OCI-LY1 (cell line): ENCODE measurements at regions not wholly inside any gene's neighbourhood (a gene's known extent, or its start where the extent isn't known, plus 50 kb on each side); places are given as distances from the start of the nearest gene placed in this dataset.

Source experiments
- H2AFZ ChIP-seq: fragments of 200-600 bp; sonication (generic), shearing (Covaris generic); 2 replicates; pipeline ENCODE4 v1.6.0; 2014; ENCODE audit warnings: antibody characterized with exemption, mild to moderate bottlenecking, low read length
- H3F3A ChIP-seq: fragments of 200-600 bp; sonication (generic), shearing (Covaris generic); 2 replicates; pipeline ENCODE4 v1.6.0; 2014; ENCODE audit warnings: mild to moderate bottlenecking, antibody characterized with exemption, low read length, moderate library complexity; ENCODE audit not compliant: insufficient read depth
- H3K27ac ChIP-seq: fragments of 200-600 bp; sonication (generic); 2 replicates; pipeline ENCODE4 v1.5.1; 2014; ENCODE audit warnings: low read length, mixed run types, mild to moderate bottlenecking, low read depth; ENCODE audit not compliant: poor library complexity, severe bottlenecking
- H3K27me3 ChIP-seq: fragments of 200-600 bp; sonication (generic); 2 replicates; pipeline ENCODE4 v1.6.0; 2014; ENCODE audit warnings: antibody characterized with exemption, mild to moderate bottlenecking, low read length, moderate library complexity; ENCODE audit not compliant: insufficient read depth
- H3K36me3 ChIP-seq: fragments of 200-600 bp; sonication (generic); 2 replicates; pipeline ENCODE4 v1.6.1; 2014; ENCODE audit warnings: mild to moderate bottlenecking, antibody characterized with exemption, low read length, moderate library complexity, mixed read lengths; ENCODE audit not compliant: insufficient read depth
- H3K4me1 ChIP-seq: fragments of 200-600 bp; sonication (generic); 2 replicates; pipeline ENCODE4 v1.5.1; 2014; ENCODE audit warnings: mild to moderate bottlenecking, low read length, moderate library complexity; ENCODE audit not compliant: insufficient read depth, severe bottlenecking
- H3K4me2 ChIP-seq: fragments of 200-600 bp; sonication (generic), shearing (Covaris generic); 2 replicates; pipeline ENCODE4 v1.6.1; 2014; ENCODE audit warnings: low read length
- H3K4me3 ChIP-seq: fragments of 200-600 bp; sonication (generic); 2 replicates; pipeline ENCODE4 v1.5.1; 2014; ENCODE audit warnings: low read length, low read depth, mild to moderate bottlenecking, mixed read lengths; ENCODE audit not compliant: poor library complexity, severe bottlenecking
- H3K79me2 ChIP-seq: fragments of 200-600 bp; shearing (Covaris generic); 2 replicates; pipeline ENCODE4 v1.6.1; 2016; ENCODE audit warnings: mixed run types, low read length, mixed read lengths; ENCODE audit not compliant: insufficient read depth
- H3K9ac ChIP-seq: fragments of 200-600 bp; sonication (generic), shearing (Covaris generic); 2 replicates; pipeline ENCODE4 v1.6.1; 2014; ENCODE audit warnings: mild to moderate bottlenecking, low read length, mixed read lengths
- H3K9me2 ChIP-seq: fragments of 200-600 bp; sonication (generic), shearing (Covaris generic); 2 replicates; pipeline ENCODE4 v1.6.1; 2014; ENCODE audit warnings: low read depth, mild to moderate bottlenecking, low read length, mixed read lengths
- H3K9me3 ChIP-seq: fragments of 200-600 bp; shearing (Covaris generic); 2 replicates; pipeline ENCODE4 v1.6.1; 2014; ENCODE audit warnings: low read length, mixed read lengths
- H4K20me1 ChIP-seq: fragments of 200-600 bp; sonication (generic), shearing (Covaris generic); 2 replicates; pipeline ENCODE4 v1.6.0; 2016; ENCODE audit warnings: mild to moderate bottlenecking, low read length; ENCODE audit not compliant: insufficient read depth
- CTCF ChIP-seq: fragments of 200-600 bp; sonication (generic), shearing (Covaris generic); IDR thresholded peaks from 2 replicates; pipeline ENCODE4 v1.5.1; 2017; ENCODE audit warnings: mild to moderate bottlenecking, antibody characterized with exemption, low read length, moderate library complexity, mixed read lengths
- EZH2 ChIP-seq: fragments of 200-600 bp; sonication (generic), shearing (Covaris generic); IDR thresholded peaks from 2 replicates; pipeline ENCODE4 v1.8.0; 2017; ENCODE audit warnings: borderline replicate concordance, mixed run types, mild to moderate bottlenecking, antibody characterized with exemption, low read length, moderate library complexity, mixed read lengths

GRCh38 chr7:26042237-26042636 is 109.8 kb upstream of the NFE2L3 start:
- no peaks in the 10 kb centered on the region for H3K36me3 ChIP-seq

GRCh38 chr7:26043801-26044200 is 108.2 kb upstream of the NFE2L3 start:
- no peak overlapping the region for H3K4me3 ChIP-seq
- no peaks in the 10 kb centered on the region for H3K36me3 ChIP-seq
- no peak overlapping the region for H3K4me2 ChIP-seq
- no peaks in the 10 kb centered on the region for H3K9me2 ChIP-seq
- H3K4me1 ChIP-seq, result peaks cover 6% of the 10 kb centered on the region
- 0 out of 2 replicates have a peak, but pooled peaks cover 11% of the 10 kb centered on the region for H3K27me3 ChIP-seq
- no peak overlapping the region for H3K27ac ChIP-seq
- no peaks in the 10 kb centered on the region for H3F3A ChIP-seq
- TF ChIP-seq CTCF (no peak), EZH2 (no peak)
- H3K9me3 ChIP-seq, result no peaks in the 10 kb centered on the region
- no peak overlapping the region for H3K9ac ChIP-seq
- H4K20me1 ChIP-seq, result no peaks in the 10 kb centered on the region
- no peaks in the 10 kb centered on the region for H3K79me2 ChIP-seq
- no peak overlapping the region for H2AFZ ChIP-seq

More at GRCh38 chr7:26042237-26042636, 109.8 kb upstream of the NFE2L3 start:
- Histone ChIP-seq H3K9me2 (no peaks in the 10 kb centered on the region), H2AFZ (no peak overlapping the region), H3K4me1 (peaks cover 12% of the 10 kb centered on the region), H3K9ac (no peak overlapping the region), H3K9me3 (no peaks in the 10 kb centered on the region), H3K4me3 (no peak overlapping the region), H3K4me2 (no peak overlapping the region), H4K20me1 (no peaks in the 10 kb centered on the region), H3K27ac (no peak overlapping the region), H3K79me2 (no peaks in the 10 kb centered on the region), H3K27me3 (0 out of 2 replicates have a peak, but pooled peaks cover 11% of the 10 kb centered on the region), H3F3A (no peaks in the 10 kb centered on the region)
- TF ChIP-seq EZH2 (no peak), CTCF (no peak)

- TF ChIP-seq CTCF (no peak), EZH2 (no peak)
- Histone ChIP-seq H3K4me2 (no peak overlapping the region), H3K27me3 (0 out of 2 replicates have a peak, but pooled peaks cover 10% of the 10 kb centered on the region), H3K4me3 (no peak overlapping the region), H2AFZ (no peak overlapping the region), H3K9me2 (no peaks in the 10 kb centered on the region), H3K36me3 (no peaks in the 10 kb centered on the region), H3K27ac (no peak overlapping the region), H3K9ac (no peak overlapping the region), H3F3A (no peaks in the 10 kb centered on the region), H3K79me2 (no peaks in the 10 kb centered on the region), H4K20me1 (no peaks in the 10 kb centered on the region), H3K4me1 (peaks cover 5% of the 10 kb centered on the region), H3K9me3 (no peaks in the 10 kb centered on the region)
Measured at GRCh38 chr7:26044320-26044719, 107.7 kb upstream of the NFE2L3 start.
